GM10266 (cell line): ENCODE measurements at regions not wholly inside any gene's neighbourhood (a gene's known extent, or its start where the extent isn't known, plus 50 kb on each side); places are given as distances from the start of the nearest gene placed in this dataset.

Experiments used
- DNase-seq: peaks from one replicate; pipeline ENCODE4 v3.0.0; 2012; ENCODE audit errors: extremely low spot score
- CTCF ChIP-seq: IDR thresholded peaks from 2 replicates; pipeline ENCODE4 v1.5.1; 2012; ENCODE audit warnings: mild to moderate bottlenecking, low read depth; ENCODE audit not compliant: control insufficient read depth, insufficient read depth; ENCODE audit errors: missing control alignments

GRCh38 chr16:64312980-64313379 lies 808.9 kb downstream of the CDH11 start:
- TF ChIP-seq CTCF = no peak
- DNase-seq = no peak

- no peak for DNase-seq
- TF ChIP-seq CTCF = no peak
Measured at GRCh38 chr16:64312292-64312691, 809.6 kb downstream of the CDH11 start.

- no peak for TF ChIP-seq CTCF
- no peak for DNase-seq
Measured at GRCh38 chr16:64311241-64311640, 810.6 kb downstream of the CDH11 start.

- DNase-seq = no peak
- no peak for TF ChIP-seq CTCF
Measured at GRCh38 chr16:64309398-64310110, 812.3 kb downstream of the CDH11 start.

- no peak for TF ChIP-seq CTCF
- no peak for DNase-seq
Measured at GRCh38 chr16:64308721-64309120, 813.1 kb downstream of the CDH11 start.

GRCh38 chr16:64307431-64307830 lies 814.4 kb downstream of the CDH11 start:
- no peak for TF ChIP-seq CTCF
- DNase-seq = no peak

GRCh38 chr16:64305663-64306062 lies 816.2 kb downstream of the CDH11 start:
- TF ChIP-seq CTCF = no peak
- no peak for DNase-seq
